GM12878 (cell line): ENCODE measurements at regions not wholly inside any gene's neighbourhood (a gene's known extent, or its start where the extent isn't known, plus 50 kb on each side); places are given as distances from the start of the nearest gene placed in this dataset.
"Not testable (repeated sequence)": the region's sequence is repeated elsewhere in the genome, so short reads cannot be mapped to it uniquely, and the experiment has no call there.

Experiments
- JUNB ChIP-seq: IDR thresholded peaks from 2 replicates; pipeline ENCODE4 v1.6.1; 2016; ENCODE audit warnings: antibody characterized with exemption, mild to moderate bottlenecking
- MTA3 ChIP-seq: IDR thresholded peaks from 2 replicates; pipeline ENCODE4 v1.6.1; 2012; ENCODE audit warnings: low read length, inconsistent platforms, borderline replicate concordance
- POLR2AphosphoS2 ChIP-seq: IDR thresholded peaks from 2 replicates; pipeline ENCODE4 v1.6.1; 2011; ENCODE audit warnings: low read depth, mild to moderate bottlenecking, low read length, improper control_type of control experiment, moderate library complexity

- not testable (repeated sequence) for TF ChIP-seq MTA3, JUNB, POLR2AphosphoS2
These were observed 887.1 kb upstream of the ZNF722 start for GRCh38 chr7:63111511-63111910.
